H1 (cell line): ENCODE measurements at regions not wholly inside any gene's neighbourhood (a gene's known extent, or its start where the extent isn't known, plus 50 kb on each side); places are given as distances from the start of the nearest gene placed in this dataset.
A peak's percentile ranks its signal among the peaks of the same experiment; 100 is the strongest.

ENCODE experiments used
- CTCF ChIA-PET: fragments of 300-600 bp; sonication (Branson Sonifier 250); formaldehyde crosslinking; loops from one replicate; lab custom pipeline; 2021; ENCODE audit not compliant: partially characterized antibody; lab: Charles Lee
- POLR2A ChIA-PET: fragments of 300-600 bp; sonication (Branson Sonifier 250); formaldehyde crosslinking; loops from one replicate; lab custom pipeline; 2021; ENCODE audit warnings: inconsistent platforms; ENCODE audit not compliant: partially characterized antibody; lab: Charles Lee
- DNase-seq, 2 experiments: peaks; one replicate each; pipeline versions ENCODE4 v3.0.0 to v3.0.0-alpha.2; 2010 to 2022; ENCODE audit warnings: low spot score in 2 of 2, low read depth in 1 of 2, mixed read lengths in 1 of 2
- FAIRE-seq: peaks from 2 replicates; lab custom pipeline; 2011; peaks lifted over from hg19 to GRCh38; lab: Jason Lieb, UNC
- H2AFZ ChIP-seq: 2 replicates; pipeline ENCODE4 v1.8.1; 2012; ENCODE audit warnings: low read length, inconsistent platforms
- H2AK5ac ChIP-seq: 2 replicates; pipeline ENCODE4 v1.6.1; 2013; ENCODE audit warnings: low read depth, low read length
- H2BK120ac ChIP-seq: replicated peaks from 2 replicates; pipeline ENCODE3; 2013; ENCODE audit warnings: low read depth, low read length, inconsistent platforms
- H2BK12ac ChIP-seq: 2 replicates; pipeline ENCODE4 v1.6.1; 2013; ENCODE audit warnings: low read depth, low read length
- H2BK15ac ChIP-seq: 2 replicates; pipeline ENCODE4 v1.6.1; 2013; ENCODE audit warnings: low read length
- H2BK20ac ChIP-seq: 2 replicates; pipeline ENCODE4 v1.6.1; 2013; ENCODE audit warnings: low read length
- H2BK5ac ChIP-seq: 2 replicates; pipeline ENCODE4 v1.6.1; 2013; ENCODE audit warnings: low read depth, low read length
- H3K14ac ChIP-seq: 2 replicates; pipeline ENCODE4 v1.6.1; 2013; ENCODE audit warnings: inconsistent platforms; ENCODE audit not compliant: insufficient read length
- H3K18ac ChIP-seq: 2 replicates; pipeline ENCODE4 v1.6.1; 2013; ENCODE audit warnings: low read length; ENCODE audit errors: extremely low read depth
- H3K23ac ChIP-seq: 2 replicates; pipeline ENCODE4 v1.6.1; 2013; ENCODE audit warnings: inconsistent platforms; ENCODE audit not compliant: insufficient read length
- H3K23me2 ChIP-seq: 2 replicates; pipeline ENCODE4 v1.6.1; 2013; ENCODE audit warnings: low read depth, low read length
- H3K27ac ChIP-seq: 2 replicates; pipeline ENCODE4 v1.6.1; 2011; ENCODE audit warnings: low read depth, low read length, inconsistent platforms
- H3K27me3 ChIP-seq, 4 experiments: replicated peaks in 1 of 4; 1 replicate in 1 of 4; 2 replicates in 3 of 4; pipeline versions ENCODE4 v1.6.1 to v1.8.1; 2011 to 2013; ENCODE audit warnings: low read length in 3 of 4, mild to moderate bottlenecking in 3 of 4, inconsistent platforms in 2 of 4, mixed read lengths in 2 of 4, moderate library complexity in 1 of 4; ENCODE audit not compliant: control insufficient read depth in 3 of 4, insufficient read depth in 3 of 4; ENCODE audit errors: extremely low read depth in 1 of 4
- H3K36me3 ChIP-seq, 4 experiments: 2 replicates each; pipeline versions ENCODE4 v1.6.1 to v1.8.1; 2011 to 2013; ENCODE audit warnings: mild to moderate bottlenecking in 4 of 4, low read length in 3 of 4, moderate library complexity in 2 of 4, control low read depth in 1 of 4, inconsistent platforms in 1 of 4; ENCODE audit not compliant: insufficient read depth in 4 of 4, control insufficient read depth in 2 of 4
- H3K4ac ChIP-seq: replicated peaks from 2 replicates; pipeline ENCODE3; 2013; ENCODE audit warnings: low read length, low read depth, mixed read lengths, inconsistent platforms; ENCODE audit not compliant: insufficient read length
- H3K4me1 ChIP-seq, 4 experiments: replicated peaks in 1 of 4; 1 replicate in 1 of 4; 2 replicates in 3 of 4; pipeline versions ENCODE4 v1.6.1 to v1.8.1; 2011 to 2013; ENCODE audit warnings: low read length in 3 of 4, inconsistent platforms in 2 of 4, mixed read lengths in 1 of 4; ENCODE audit not compliant: insufficient read depth in 4 of 4, control insufficient read depth in 3 of 4
- H3K4me2 ChIP-seq, 2 experiments: 2 replicates each; pipeline versions ENCODE4 v1.6.1 to v1.8.1; 2011 to 2013; ENCODE audit warnings: low read depth in 2 of 2, low read length in 2 of 2, control low read depth in 1 of 2, inconsistent platforms in 1 of 2, mild to moderate bottlenecking in 1 of 2; ENCODE audit not compliant: insufficient read depth in 1 of 2
- H3K4me3 ChIP-seq, 4 experiments: fragments of 200-600, 300-600 bp in 1 of 4; sonication (generic), shearing (Covaris generic), sonication (Bioruptor Twin) in 1 of 4; 2 replicates each; pipeline versions ENCODE4 v1.5.1 to v1.8.1; 2011 to 2016; ENCODE audit warnings: low read length in 4 of 4, low read depth in 3 of 4, control low read depth in 2 of 4, inconsistent platforms in 2 of 4, mild to moderate bottlenecking in 2 of 4, mixed read lengths in 1 of 4, moderate library complexity in 1 of 4; ENCODE audit not compliant: insufficient read depth in 2 of 4; ENCODE audit errors: extremely low read depth in 1 of 4
- H3K56ac ChIP-seq: replicated peaks from 2 replicates; pipeline ENCODE3; 2013; ENCODE audit warnings: low read depth, mild to moderate bottlenecking, mixed read lengths, low read length, inconsistent platforms; ENCODE audit not compliant: insufficient read length
- H3K79me1 ChIP-seq: 2 replicates; pipeline ENCODE4 v1.6.1; 2013; ENCODE audit warnings: low read depth, low read length, control low read depth
- H3K79me2 ChIP-seq, 2 experiments: 2 replicates each; pipeline versions ENCODE4 v1.6.1 to v1.8.1; 2012 to 2013; ENCODE audit warnings: low read length in 2 of 2, mild to moderate bottlenecking in 2 of 2, inconsistent platforms in 1 of 2; ENCODE audit not compliant: insufficient read depth in 2 of 2, control insufficient read depth in 1 of 2
- H3K9ac ChIP-seq, 4 experiments: replicated peaks in 1 of 4; 1 replicate in 1 of 4; 2 replicates in 3 of 4; pipeline versions ENCODE4 v1.6.1 to v1.8.1; 2011 to 2013; ENCODE audit warnings: low read depth in 3 of 4, low read length in 3 of 4, control low read depth in 2 of 4, mild to moderate bottlenecking in 2 of 4, moderate library complexity in 2 of 4, inconsistent platforms in 1 of 4; ENCODE audit errors: extremely low read depth in 1 of 4
- H3K9me3 ChIP-seq, 2 experiments: 2 replicates each; pipeline versions ENCODE4 v1.6.1 to v1.8.1; 2012 to 2013; ENCODE audit warnings: mild to moderate bottlenecking in 2 of 2, moderate library complexity in 2 of 2, control low read depth in 1 of 2, inconsistent platforms in 1 of 2, low read depth in 1 of 2, low read length in 1 of 2, mixed read lengths in 1 of 2; ENCODE audit not compliant: insufficient read depth in 2 of 2
- H4K20me1 ChIP-seq, 2 experiments: replicated peaks in 1 of 2; 2 replicates each; pipeline versions ENCODE3 to v1.8.1; 2011 to 2013; ENCODE audit warnings: inconsistent platforms in 2 of 2, low read length in 2 of 2, mild to moderate bottlenecking in 1 of 2; ENCODE audit not compliant: insufficient read depth in 2 of 2, control insufficient read depth in 1 of 2
- H4K5ac ChIP-seq: 2 replicates; pipeline ENCODE4 v1.6.1; 2013; ENCODE audit warnings: low read length, low read depth, mixed read lengths, inconsistent platforms; ENCODE audit not compliant: insufficient read length
- H4K8ac ChIP-seq: 2 replicates; pipeline ENCODE4 v1.8.0; 2013; ENCODE audit warnings: mild to moderate bottlenecking, moderate library complexity, low read length, inconsistent platforms; ENCODE audit not compliant: insufficient read depth; ENCODE audit errors: extremely low read depth
- H4K91ac ChIP-seq: replicated peaks from 2 replicates; pipeline ENCODE3; 2013; ENCODE audit warnings: low read length, mixed read lengths, inconsistent platforms; ENCODE audit not compliant: insufficient read length
- ASH2L ChIP-seq: fragments of 200-600, 300-600 bp; sonication (generic); IDR thresholded peaks from one replicate; pipeline ENCODE4 v1.7.1; 2017; ENCODE audit warnings: low read length
- CBX5 ChIP-seq: fragments of 300-800, 300-1000 bp; sonication (generic); IDR thresholded peaks from 2 replicates; pipeline ENCODE4 v1.7.1; 2016; ENCODE audit warnings: antibody characterized with exemption, low read length, low read depth
- CHD2 ChIP-seq: IDR thresholded peaks from 2 replicates; pipeline ENCODE4 v1.6.1; 2012; ENCODE audit warnings: low read length, improper control_type of control experiment
- FOSL1 ChIP-seq: IDR thresholded peaks from 2 replicates; pipeline ENCODE4 v1.6.1; 2011; ENCODE audit warnings: mild to moderate bottlenecking, low read depth, low read length, moderate library complexity; ENCODE audit not compliant: insufficient read depth
- JUN ChIP-seq: IDR thresholded peaks from 2 replicates; pipeline ENCODE4 v1.6.1; 2011; ENCODE audit warnings: low read depth, mild to moderate bottlenecking, improper control_type of control experiment, low read length
- KDM1A ChIP-seq: fragments of 200-600, 300-600 bp; sonication (generic); IDR thresholded peaks from 2 replicates; pipeline ENCODE4 v1.7.1; 2016; ENCODE audit warnings: mild to moderate bottlenecking, low read length, borderline replicate concordance
- RAD21 ChIP-seq, 2 experiments: IDR thresholded peaks in 1 of 2; conservative IDR thresholded peaks in 1 of 2; 2 replicates each; pipeline ENCODE4 v1.6.1; 2011; ENCODE audit warnings: low read depth in 2 of 2, low read length in 2 of 2, improper control_type of control experiment in 1 of 2, inconsistent platforms in 1 of 2, mild to moderate bottlenecking in 1 of 2, moderate library complexity in 1 of 2
- TBP ChIP-seq: IDR thresholded peaks from 2 replicates; pipeline ENCODE4 v1.6.1; 2011; ENCODE audit warnings: low read depth, low read length, improper control_type of control experiment
- YY1 ChIP-seq: IDR thresholded peaks from 2 replicates; pipeline ENCODE4 v1.6.1; 2011; ENCODE audit warnings: low read depth, mild to moderate bottlenecking, low read length
- WGBS, 2 experiments: shearing (Covaris generic) in 1 of 2; methylation state at CpG; one replicate each; pipeline versions ENCODE4 v1.1.6 to v1.1.7; 2013 to 2015; ENCODE audit warnings: low lambda C conversion rate in 2 of 2, mixed read lengths in 2 of 2, inconsistent platforms in 1 of 2, low coverage in 1 of 2, missing lambda C conversion rate in 1 of 2; ENCODE audit not compliant: insufficient replicate concordance in 2 of 2, insufficient coverage in 1 of 2, insufficient read length in 1 of 2; ENCODE audit errors: extremely low coverage in 1 of 2, missing lambda C conversion rate in 1 of 2; 5-methylcytosine and 5-hydroxymethylcytosine counted together
- TF ChIP-seq, protein P1 (sequence below), 3 experiments: IDR thresholded peaks; 1 replicate in 2 of 3; 2 replicates in 1 of 3; pipeline versions ENCODE4 v1.5.1 to v1.6.1; 2011; ENCODE audit warnings: low read length in 3 of 3, mild to moderate bottlenecking in 3 of 3, inconsistent platforms in 2 of 3, low read depth in 1 of 3, moderate library complexity in 1 of 3; ENCODE audit not compliant: insufficient read depth in 1 of 3; ENCODE audit errors: control extremely low read depth in 1 of 3

- no peak overlapping the region for H3K23ac ChIP-seq
- WGBS, 2 experiments = 41% methylated on average over 4 of the region's 4 CpGs; no CpG with 5 or more reads in 1 of the 2 experiments
- peak overlapping the region; percentile 19 for H2BK120ac ChIP-seq
- no peaks in the 10 kb centered on the region for H4K20me1 ChIP-seq
- H4K91ac ChIP-seq = peak overlapping the region; percentile 17
- no peaks in the 10 kb centered on the region for H3K79me2 ChIP-seq
- peak; percentile 76 for FAIRE-seq
- ChIA-PET POLR2A (interaction anchor here (0.7 to 1.4 kb wide), 2 partner anchors 9 to 545 kb away, joined by 3 read pairs; no protein-coding TSS in a partner anchor), CTCF (interaction anchor here (0.5 to 1.0 kb wide), 5 partner anchors 9 to 1018 kb away, joined by 3 to 4 read pairs (median 3); no protein-coding TSS in a partner anchor)
- H3K9me3 ChIP-seq = no peaks in the 10 kb centered on the region
- H2BK20ac ChIP-seq = no peak overlapping the region
- no peak overlapping the region for H3K4me2 ChIP-seq
- H3K27me3 ChIP-seq = no peaks in the 10 kb centered on the region
- no peaks in the 10 kb centered on the region for H3K23me2 ChIP-seq
- 0 out of 7 replicates have a peak overlapping the region, but pooled peaks of 1 of the 4 experiments have one; percentile 24 for H3K9ac ChIP-seq
- no peak overlapping the region for H3K14ac ChIP-seq
- H4K8ac ChIP-seq = no peak overlapping the region
- H3K56ac ChIP-seq = no peak overlapping the region
- H2AK5ac ChIP-seq = no peak overlapping the region
- no peak overlapping the region for H3K4me3 ChIP-seq
- H3K4me1 ChIP-seq = peaks cover 0 to 6% (median 2%) of the 10 kb centered on the region in 4 experiments; a peak in 3 of 7 replicates
- H2BK15ac ChIP-seq = no peak overlapping the region
- no peaks in the 10 kb centered on the region for H3K36me3 ChIP-seq
- no peak overlapping the region for H3K4ac ChIP-seq
- no peak overlapping the region for H3K18ac ChIP-seq
- H3K27ac ChIP-seq = no peak overlapping the region
- TF ChIP-seq ASH2L (no peak), FOSL1 (no peak), KDM1A (no peak), TBP (no peak), CHD2 (no peak), CBX5 (no peak), YY1 (no peak), RAD21 (IDR thresholded peaks at IDR 0.05 in 1 of 2, conservative IDR thresholded peaks at IDR 0.05 in 1 of 2; ENCODE audit: low read depth in 2 of 2, low read length in 2 of 2) (peak; percentile 58 to 73), JUN (no peak)
- TF ChIP-seq, protein P1, sequence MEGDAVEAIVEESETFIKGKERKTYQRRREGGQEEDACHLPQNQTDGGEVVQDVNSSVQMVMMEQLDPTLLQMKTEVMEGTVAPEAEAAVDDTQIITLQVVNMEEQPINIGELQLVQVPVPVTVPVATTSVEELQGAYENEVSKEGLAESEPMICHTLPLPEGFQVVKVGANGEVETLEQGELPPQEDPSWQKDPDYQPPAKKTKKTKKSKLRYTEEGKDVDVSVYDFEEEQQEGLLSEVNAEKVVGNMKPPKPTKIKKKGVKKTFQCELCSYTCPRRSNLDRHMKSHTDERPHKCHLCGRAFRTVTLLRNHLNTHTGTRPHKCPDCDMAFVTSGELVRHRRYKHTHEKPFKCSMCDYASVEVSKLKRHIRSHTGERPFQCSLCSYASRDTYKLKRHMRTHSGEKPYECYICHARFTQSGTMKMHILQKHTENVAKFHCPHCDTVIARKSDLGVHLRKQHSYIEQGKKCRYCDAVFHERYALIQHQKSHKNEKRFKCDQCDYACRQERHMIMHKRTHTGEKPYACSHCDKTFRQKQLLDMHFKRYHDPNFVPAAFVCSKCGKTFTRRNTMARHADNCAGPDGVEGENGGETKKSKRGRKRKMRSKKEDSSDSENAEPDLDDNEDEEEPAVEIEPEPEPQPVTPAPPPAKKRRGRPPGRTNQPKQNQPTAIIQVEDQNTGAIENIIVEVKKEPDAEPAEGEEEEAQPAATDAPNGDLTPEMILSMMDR (IDR thresholded peaks at IDR 0.05; ENCODE audit: control extremely low read depth in 1 of 3, insufficient read depth in 1 of 3, low read depth in 1 of 3, low read length in 3 of 3) = peak; percentile 55 to 98 (median 79)
- H2BK5ac ChIP-seq = peak overlapping the region; percentile 46; the same call in 1 of the 2 replicates
- H4K5ac ChIP-seq = no peak overlapping the region
- peak overlapping the region; percentile 20; the same call in 1 of the 2 replicates for H2BK12ac ChIP-seq
- peak overlapping the region; percentile 93 for H2AFZ ChIP-seq
- H3K79me1 ChIP-seq = no peaks in the 10 kb centered on the region
- DNase-seq = peak in 1 of 2 experiments; percentile 54
Observed at GRCh38 chr4:54976682-54977081, 148.7 kb downstream of the KDR start.
